GM12873 (cell line): ENCODE measurements at regions not wholly inside any gene's neighbourhood (a gene's known extent, or its start where the extent isn't known, plus 50 kb on each side); places are given as distances from the start of the nearest gene placed in this dataset.

Source experiments
- TF ChIP-seq, protein P1 (sequence below): IDR thresholded peaks from 2 replicates; pipeline ENCODE4 v1.5.1; 2012; ENCODE audit warnings: low read depth, mild to moderate bottlenecking, moderate library complexity, low read length, control low read depth; ENCODE audit not compliant: insufficient read depth; ENCODE audit errors: missing control alignments

DNA sequence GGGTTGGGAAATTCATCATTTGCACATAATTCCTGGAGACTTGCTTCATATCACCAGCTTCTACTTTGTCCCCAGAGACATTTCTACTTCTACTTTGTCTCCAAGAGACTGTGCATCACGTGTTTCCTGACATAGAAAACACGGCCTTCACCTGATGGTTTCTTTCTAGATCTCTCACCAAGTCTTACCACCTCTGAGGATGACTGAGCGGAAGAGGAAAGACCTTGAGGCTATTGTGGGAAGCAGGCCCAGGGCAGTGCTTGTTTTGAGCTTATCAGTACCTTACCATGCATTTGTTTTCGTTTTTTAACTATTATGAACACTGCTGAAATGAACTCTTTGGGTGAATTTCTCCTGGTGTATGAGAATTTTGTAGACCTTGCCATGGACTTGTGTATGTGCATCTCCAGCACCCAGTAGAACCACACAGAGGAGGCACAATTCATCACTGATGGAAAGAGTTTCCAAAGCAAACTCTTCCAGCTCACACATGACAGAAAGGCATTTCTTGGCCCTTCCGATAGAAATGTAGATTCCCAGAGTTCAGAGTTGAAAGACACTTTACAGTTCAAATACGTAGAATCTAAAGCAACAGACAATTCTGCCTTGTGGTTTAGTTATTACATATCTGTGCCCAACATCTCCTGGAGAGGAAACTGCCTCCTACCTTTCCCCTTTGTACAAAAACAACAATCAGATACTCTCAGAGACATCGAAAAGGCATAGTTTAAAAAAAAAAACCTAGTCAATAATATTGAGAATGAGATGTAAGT is 434.7 kb downstream of the FUT8 start:
- TF ChIP-seq, protein P1, sequence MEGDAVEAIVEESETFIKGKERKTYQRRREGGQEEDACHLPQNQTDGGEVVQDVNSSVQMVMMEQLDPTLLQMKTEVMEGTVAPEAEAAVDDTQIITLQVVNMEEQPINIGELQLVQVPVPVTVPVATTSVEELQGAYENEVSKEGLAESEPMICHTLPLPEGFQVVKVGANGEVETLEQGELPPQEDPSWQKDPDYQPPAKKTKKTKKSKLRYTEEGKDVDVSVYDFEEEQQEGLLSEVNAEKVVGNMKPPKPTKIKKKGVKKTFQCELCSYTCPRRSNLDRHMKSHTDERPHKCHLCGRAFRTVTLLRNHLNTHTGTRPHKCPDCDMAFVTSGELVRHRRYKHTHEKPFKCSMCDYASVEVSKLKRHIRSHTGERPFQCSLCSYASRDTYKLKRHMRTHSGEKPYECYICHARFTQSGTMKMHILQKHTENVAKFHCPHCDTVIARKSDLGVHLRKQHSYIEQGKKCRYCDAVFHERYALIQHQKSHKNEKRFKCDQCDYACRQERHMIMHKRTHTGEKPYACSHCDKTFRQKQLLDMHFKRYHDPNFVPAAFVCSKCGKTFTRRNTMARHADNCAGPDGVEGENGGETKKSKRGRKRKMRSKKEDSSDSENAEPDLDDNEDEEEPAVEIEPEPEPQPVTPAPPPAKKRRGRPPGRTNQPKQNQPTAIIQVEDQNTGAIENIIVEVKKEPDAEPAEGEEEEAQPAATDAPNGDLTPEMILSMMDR, result no peak

DNA sequence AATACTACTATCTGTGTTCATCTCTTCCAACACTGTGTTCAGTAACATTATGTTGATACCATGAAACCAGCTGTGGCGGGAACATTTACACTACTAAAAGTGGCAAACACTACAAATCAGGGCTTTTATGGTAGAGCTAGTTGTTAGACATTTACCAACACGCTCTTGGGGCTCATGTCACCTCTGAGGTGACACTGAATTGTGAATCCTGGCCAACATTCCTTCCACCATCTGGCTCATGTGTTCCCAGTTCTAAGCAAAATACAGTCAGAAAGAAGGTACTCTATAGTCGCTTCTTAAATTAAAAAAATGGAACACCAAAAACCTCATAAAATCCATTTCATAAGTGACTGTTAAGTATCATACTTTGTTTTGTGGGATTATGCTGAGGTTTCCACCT is 436.6 kb downstream of the FUT8 start:
- TF ChIP-seq, protein P1, result no peak

DNA sequence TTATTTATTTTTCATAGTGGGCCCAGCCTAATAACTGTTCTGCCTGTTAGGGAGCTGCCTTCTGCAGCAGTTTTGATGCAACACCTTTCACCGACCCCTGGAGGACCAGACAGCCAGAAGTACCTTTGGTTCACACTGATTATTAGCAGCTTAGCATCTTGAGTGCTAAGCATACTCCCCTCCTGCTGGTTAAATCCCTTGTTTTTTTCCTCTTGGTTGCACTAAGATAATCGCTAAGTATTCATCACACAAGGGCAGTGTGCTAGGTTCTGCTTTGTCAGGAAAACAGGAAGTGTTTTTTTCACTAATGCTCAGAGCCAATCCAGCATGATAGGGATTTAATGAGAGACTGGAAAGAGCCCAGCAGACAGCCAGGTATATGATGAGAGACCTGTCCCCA is 437.0 kb downstream of the FUT8 start:
- TF ChIP-seq, protein P1, result no peak

DNA sequence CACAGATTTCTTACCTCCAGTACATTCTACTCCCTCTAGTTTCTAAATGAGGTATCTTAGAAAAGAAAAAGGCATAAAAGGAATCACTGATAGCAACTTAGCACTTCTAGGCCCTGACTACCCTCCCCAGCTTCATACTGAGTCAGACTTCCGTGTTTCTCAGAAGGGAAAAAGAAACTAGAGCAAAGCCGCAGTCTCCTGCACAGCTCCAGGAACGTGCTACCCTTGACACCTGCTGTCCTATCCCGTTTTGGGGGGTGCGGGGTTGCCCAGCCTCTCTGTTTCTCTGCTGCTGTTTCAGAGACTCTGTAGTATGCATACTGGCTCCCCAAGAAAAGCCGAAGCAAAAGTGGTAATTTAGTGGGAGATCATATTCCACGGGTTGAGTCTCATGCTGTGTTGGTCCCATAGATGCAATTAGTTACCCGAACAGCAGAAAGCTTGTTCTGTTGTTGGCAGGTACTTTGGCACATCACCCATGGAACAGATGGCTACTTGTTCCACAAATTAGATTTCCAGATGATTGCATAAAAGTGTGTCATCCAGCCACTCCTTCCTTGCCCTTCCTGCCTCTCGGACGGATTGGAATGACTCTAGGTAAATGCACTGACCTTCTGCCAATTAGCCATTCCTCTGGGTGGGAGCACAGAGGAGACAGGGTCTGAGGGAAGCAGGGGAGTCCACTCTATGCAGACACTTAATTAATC is 438.1 kb downstream of the FUT8 start:
- TF ChIP-seq, protein P1, result no peak

DNA sequence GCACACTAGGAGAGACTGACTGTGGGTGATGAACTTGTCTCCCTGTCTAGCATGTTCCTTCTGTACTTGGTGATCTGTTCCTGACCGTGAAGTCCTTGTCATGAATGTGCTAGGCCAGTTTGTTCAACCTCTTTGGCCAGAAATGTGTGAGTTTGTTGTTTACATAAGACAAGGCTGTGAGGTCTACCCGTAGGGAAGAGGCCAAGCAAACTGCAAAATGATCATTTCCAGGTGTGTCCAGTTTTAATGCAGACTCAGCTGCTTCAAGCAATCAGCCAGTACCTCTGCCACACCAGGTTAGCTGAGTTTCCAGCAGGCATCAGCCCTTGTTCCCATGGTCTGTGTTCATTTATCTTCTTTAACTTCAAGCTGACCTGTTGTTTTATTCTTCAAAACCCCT is 440.2 kb downstream of the FUT8 start:
- TF ChIP-seq, protein P1, result no peak

DNA sequence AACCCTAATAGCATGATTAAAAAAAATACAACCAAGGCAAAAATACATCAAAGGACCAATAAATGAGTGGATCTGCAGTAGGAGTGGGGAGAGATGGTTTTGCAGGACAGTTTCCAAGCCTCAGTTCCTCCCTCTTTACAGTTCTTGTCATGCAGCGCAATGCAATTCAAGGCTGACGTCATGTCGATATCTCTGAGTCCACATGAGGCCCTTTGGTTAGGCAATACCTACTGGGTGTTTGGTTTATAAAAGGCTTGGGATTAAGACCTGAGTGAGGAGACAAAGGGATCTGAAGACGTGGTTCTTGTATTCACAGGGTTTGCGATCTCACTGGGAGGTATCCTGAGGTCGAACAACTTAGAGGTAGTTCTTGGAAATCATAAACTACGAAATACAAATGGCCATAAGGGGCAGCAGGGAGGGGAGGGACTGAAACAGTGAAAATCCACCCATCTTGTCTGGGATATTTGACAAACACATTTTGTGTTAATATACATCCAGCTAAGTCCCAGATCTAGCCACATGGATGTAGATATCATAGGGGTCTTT is 441.0 kb downstream of the FUT8 start:
- TF ChIP-seq, protein P1, result no peak

DNA sequence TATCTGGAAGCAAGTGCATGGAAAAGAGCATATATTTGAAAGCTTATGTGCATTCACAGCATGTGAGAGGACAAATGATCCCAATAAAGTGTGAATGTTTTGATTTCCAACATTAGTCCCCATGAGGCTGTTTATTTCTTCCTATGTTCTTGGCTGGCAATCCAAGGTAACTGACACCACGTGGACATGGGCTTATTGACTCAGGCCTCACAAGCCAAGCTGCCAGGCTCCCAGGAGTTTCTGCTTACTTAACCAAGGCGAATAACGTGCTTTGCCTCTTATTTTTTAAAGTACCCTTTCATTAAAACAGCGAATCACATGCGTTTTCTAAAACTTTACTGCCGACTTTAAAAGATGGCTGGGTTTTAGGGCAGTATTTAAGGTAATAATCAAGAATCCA is 441.7 kb downstream of the FUT8 start:
- TF ChIP-seq, protein P1, result no peak
